Hematopoietic multipotent progenitor cell treated with erythropoietin and hydrocortisone succinate and interleukin-3 and kit ligand, for 6 days (in vitro differentiated cells): ENCODE measurements at regions not wholly inside any gene's neighbourhood (a gene's known extent, or its start where the extent isn't known, plus 50 kb on each side); places are given as distances from the start of the nearest gene placed in this dataset.

Experiments
- DNase-seq: peaks from one replicate; pipeline ENCODE4 v3.0.0-alpha.2; 2015

GRCh38 chr12:124167141-124167540, 127.8 kb upstream of the RFLNA start:
- DNase-seq = no peak

GRCh38 chr12:124168016-124168786, 126.7 kb upstream of the RFLNA start:
- DNase-seq = no peak

GRCh38 chr12:124169577-124170284, 125.2 kb upstream of the RFLNA start:
- peak; percentile 30 for DNase-seq

GRCh38 chr12:124170760-124171159, 124.1 kb upstream of the RFLNA start:
- DNase-seq = no peak

GRCh38 chr12:124171231-124171979, 123.5 kb upstream of the RFLNA start:
- DNase-seq = no peak

DNA sequence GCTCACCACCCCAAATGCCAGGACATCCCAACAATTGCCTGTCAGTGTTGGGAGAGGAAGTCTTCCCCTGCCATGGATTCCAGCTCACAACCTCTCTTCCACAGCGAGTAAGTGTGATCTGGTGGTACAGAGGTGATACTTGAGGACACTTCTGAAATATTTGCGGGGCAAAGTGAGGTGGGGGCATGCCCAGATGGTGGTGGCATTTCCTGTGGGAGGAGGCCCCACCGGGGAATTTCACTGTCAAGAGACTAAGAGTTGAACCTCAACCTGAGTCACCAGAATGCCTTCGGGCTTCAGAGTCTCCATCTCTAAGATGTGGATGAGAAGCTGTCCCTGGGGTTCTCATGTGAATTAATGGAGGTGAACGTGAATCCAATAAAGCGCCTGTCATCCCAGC, 122.3 kb upstream of the RFLNA start:
- no peak for DNase-seq

DNA sequence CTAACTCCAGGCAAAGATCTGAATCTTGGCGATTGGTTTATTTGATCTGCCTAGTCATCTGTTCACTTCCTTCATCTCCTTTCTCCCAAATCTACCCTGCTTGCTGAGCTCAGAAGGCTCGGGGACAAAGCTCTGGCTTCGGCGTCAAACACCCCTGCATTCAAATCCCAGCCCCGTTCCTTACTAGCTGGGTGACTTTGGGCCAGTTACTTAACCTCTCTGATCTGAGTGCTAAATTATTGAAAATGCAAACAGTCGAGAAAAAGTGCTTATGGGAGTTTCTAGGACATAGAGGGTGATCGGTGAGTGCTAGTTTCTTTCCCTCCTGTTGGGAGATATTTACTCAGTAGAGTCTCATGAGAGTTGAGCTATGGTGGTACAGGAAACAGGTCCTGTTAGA, 121.2 kb upstream of the RFLNA start:
- DNase-seq = no peak

DNA sequence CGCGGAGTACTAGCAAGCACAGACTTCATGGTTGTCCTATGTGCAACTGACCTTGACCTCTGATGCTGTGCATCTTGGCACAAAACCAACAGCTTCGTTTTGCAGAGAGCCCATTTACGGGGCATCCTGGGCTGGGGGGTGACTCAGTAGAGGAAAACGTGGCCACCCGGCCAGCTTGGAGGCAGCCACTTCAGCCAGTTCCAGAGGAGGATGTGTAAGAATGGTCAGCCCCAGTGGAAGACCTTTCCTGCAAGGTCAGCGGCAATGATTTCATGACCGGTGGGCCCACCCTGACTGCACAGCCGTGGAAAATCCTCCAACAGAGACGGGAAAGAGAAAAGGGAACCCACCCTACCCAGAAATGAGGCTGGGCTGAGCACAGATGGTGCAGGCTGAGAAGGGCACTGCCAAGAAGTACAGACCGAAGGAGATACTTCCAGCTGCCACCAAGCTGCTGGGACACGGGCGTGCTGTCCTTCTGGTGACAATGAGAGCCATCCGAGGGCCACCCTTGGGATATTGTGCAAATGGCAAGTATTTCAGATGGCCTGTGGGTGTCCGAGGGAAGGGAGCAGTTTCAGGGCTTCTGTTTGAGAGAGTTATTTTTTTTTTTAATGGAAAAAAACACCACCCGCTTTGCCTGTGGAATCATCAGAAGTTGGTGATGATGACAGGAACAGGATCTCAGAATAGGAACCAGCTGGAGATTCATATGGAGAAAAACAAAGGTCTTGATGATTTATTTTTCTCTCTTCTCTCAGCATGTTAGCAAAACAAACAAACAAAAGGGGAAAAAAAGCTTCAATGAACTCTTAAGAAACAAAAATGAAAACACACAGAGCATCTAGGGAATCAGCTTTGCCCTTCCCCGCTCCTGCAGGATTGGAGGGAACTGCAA, 120.2 kb upstream of the RFLNA start:
- no peak for DNase-seq

GRCh38 chr12:124175704-124176103, 119.2 kb upstream of the RFLNA start:
- DNase-seq = no peak

DNA sequence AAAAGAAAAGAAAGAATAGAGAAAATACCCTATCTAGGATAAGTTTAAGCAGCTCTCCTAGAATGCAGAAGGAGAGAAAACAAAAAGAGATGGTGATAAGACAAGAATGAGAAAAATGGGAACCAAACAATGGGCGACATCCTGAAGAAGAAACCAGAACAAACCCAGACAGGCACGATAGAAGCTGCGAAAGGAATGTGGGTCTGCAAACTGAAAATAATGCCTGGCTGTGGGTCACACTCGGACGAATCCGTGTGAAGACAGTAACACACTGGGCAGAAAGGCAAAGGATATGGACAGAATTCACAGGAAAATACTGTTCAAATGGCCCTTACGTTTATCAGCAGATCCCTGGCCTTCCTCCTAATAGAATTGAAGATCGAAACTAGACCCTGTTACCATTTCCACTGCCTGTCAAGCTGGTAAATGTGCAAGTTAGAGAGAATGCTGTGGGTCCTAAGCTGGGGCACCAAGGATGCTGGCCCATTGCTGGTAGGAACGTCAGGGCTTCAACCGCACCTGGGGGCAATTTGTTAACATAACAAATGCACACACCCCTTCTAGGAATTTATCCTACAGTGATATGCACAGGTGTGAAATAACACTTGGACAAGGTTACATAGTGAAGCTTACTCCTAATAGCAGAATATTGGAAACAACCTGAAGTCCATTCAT, 117.5 kb upstream of the RFLNA start:
- DNase-seq = no peak

DNA sequence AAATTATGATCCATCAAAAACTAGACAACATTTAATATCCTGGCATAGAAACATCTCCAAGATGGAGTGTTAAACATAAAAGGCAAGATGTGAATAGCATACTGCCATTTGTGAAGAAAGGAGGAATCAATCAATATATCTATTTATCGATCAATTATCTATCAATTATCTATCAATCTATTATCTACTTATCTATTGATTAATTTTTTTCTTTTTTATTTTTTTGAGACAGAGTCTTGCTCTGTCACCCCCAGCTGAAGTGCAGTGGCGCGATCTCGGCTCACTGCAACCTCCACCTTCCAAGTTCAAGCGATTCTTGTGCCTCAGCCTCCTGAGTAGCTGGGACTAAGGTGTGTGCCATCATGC, 117.0 kb upstream of the RFLNA start:
- DNase-seq = no peak

- DNase-seq = no peak
Measured at GRCh38 chr12:124179936-124180607, 114.8 kb upstream of the RFLNA start.

DNA sequence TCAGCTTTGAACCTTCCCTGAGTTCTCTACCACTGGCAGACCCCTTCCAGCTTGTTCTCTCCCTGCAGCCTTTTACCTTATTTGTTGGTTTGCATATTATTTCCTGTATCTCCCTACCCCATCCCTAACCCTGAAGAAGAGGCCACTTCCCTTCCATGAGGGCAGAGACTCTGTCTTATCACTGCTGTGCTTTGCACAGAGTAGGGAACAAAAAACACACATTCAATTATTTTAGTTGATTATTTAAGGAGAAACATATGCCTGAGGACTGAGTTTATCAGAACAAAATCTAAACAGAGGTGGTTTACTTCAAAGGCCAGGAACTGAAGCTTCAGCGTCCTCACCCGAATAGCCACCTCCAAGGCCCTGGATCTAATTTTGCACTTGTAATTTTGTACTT, 111.7 kb upstream of the RFLNA start:
- no peak for DNase-seq

DNA sequence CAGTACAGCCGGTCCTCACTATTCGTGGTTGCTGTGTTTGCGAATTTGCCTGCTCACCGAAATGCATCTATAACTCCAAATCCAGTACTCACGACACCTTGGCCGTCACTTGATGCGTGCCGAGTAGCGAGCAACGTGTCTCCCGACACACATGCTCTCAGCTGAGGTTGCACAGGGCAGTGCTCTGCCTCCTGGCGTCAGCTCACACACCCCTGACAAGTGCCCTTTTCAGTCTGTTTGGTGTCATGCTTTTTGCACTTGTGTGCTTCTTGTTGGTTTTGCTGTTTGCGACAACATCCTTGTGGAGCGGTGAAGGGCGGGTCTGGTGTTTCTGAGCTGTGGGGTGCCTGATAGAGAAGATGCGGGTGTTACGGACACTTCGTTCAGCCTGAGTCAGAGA, 110.4 kb upstream of the RFLNA start:
- DNase-seq = no peak

DNA sequence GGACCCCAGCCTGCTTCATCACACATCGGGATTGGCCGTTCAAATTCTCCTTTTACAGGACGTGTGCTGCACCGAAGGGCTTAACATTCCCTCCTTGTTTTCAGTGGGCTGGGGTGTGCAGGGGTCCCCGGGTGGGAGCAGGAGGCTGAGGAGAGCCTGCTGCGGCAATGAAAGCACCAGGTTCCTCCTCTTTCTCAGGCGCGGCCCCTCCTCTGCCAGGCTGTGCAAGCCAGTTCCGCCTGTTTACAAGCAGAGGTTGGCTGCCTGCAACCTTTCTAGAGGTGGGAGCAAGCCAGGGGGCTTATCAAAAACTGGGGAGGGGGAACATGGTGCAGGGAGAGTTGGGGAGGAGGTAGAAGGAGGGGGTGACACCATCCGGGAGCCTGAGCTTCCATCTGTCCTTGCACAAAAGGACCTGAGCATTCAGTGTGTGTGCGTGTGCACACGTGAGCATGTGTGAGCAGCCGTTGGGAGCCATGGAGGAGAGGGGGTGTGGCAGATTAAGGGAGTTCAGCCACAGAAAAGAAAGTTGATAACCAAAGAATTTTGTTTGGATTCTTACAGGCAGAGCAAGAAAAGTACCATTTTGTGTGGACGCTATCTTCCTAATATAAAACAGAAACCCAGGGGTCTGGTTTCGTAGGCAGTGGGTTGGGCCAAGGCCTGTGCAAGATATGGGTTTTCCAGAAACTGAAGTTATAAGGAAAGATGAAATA, 108.8 kb upstream of the RFLNA start:
- DNase-seq = no peak

GRCh38 chr12:124188084-124188483, 106.8 kb upstream of the RFLNA start:
- no peak for DNase-seq

DNA sequence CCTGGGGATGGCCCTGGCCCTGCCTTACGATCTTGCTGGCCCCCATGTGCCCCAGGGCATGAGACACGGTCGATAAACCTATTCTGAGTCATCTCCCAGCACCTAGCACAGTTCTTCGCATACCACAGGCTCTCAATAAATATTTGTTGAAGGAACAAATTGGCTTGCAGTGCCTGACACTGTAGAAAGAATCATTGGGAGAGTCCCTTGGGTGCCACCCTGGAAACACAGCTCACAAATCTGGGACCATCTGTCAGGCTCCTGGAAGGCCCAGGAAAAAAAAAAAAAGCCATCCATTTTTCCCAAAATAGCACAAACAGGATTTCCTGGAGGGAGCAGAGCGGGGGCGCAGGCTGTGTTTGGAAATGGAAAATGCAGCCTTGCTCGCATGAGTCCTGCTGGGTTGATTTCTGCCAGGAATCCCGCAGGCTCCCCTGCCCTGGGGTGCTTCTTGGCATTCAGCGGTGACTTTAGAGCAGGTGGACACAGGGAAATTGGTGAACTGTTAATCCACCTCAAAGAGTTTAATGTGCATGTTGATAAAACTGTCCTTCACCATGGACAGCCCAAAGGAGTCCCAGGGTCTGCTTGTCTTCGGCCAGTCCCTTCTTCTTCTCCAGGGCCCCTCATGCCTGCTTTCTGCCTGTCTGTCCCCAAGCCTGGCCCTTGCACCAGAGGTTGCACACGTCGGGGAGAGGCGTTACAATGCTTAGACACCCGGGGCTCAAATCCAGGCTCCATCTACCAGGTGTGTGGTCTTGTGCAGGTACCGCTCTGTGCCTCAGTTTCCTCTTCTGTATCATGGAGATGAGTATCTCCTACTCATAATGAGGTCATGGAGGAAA, 106.1 kb upstream of the RFLNA start:
- DNase-seq = no peak

DNA sequence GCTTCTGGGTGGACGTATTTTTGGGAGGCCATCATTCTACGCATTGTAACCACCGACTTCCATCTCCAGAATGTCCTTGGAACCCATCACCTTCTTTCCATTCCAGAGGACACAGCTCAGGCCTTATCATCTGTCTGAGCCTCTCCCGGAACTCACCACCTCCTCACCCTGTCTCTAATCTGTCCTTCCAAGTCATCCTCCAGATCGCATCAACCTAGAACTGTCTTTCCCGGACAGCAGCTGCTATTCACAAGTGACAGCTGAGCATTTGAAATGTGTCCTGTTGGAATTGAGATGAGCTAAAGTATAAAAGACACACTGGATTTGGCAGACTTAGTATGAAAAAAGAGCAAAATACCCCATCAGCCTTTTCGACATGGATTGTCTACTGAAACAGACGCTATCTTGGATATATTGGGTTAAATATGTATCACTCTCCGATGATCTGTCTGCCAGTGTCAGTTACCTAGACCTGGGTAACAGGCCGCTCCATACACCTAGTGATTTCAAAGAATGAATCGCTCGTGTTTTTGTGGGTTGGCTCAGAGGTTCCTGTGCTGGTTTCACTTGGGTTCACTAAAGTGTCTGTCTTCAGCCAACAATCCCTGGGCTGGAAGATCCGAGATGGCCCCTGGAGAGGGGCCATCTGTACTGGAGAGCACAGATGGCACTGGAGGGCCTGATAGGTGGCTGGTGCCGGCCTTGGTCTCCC, 104.4 kb upstream of the RFLNA start:
- DNase-seq = no peak

- DNase-seq = peak; percentile 43
Measured at GRCh38 chr12:124191024-124191359, 103.9 kb upstream of the RFLNA start.

GRCh38 chr12:124191966-124192365, 102.9 kb upstream of the RFLNA start:
- DNase-seq = no peak
